ENCODE measurements at regions not wholly inside any gene's neighbourhood (a gene's known extent, or its start where the extent isn't known, plus 50 kb on each side); places are given as distances from the start of the nearest gene placed in this dataset.

DNA sequence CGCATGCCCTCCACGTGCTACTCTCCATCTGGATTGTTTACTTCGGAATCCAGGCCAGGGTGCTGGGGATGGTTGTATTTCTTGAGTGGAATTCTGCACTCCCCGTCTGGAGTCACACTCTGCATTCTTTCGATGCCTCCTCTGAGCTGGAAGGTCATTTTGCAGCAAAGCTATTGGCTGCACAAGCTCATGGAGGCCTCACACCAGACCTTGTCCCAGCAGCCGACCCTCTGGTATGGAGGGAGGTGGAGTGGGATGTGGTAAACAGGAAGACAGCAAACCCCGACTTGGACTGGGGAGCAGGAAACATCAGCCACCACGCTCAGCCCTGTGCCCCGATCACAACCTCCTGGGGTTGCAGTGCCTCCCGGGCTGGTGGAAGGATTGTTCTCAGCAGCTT, 225.3 kb upstream of the LNX1 start:
- DNase-seq (ENCODE audit: low spot score), result peak; percentile 18

DNA sequence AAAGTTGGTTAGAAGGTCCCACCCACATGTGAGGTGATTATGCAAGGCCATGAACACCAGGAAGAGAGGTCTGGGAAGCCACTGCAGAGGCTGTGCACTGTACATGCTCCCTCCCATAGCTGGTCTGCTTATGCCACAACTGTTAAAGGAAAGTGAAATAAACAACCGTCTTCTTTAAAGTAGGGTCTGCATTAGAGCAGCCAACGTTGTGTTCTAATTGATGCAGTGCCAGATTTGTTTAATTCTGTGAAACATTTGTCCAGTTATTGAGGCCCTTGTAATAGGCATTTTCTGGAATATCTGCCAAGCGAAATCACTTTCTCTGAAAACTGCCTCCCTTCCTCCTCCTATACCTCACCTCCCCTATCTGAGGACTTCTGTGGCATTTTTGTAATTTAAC, 224.0 kb upstream of the LNX1 start:
- no peak for DNase-seq (ENCODE audit: low spot score)

DNA sequence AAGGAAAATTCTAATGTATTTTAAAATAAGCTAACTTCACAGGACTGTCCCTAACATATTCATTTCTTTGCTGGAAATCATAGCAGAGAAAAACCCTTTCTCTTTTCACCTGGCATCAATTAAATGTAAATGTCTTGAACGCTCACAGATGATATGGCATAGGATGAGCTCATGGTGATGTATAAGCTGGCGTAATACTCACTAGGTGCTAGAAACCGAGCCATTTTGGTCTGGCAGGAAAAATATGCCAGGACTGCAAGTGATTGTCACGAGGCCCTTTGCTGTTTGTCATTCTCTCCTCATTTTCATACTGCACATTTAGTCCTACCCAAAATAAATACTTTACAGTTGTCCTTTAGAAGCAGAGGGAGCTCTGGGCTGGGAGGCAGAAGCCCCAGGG, 222.7 kb upstream of the LNX1 start:
- no peak for DNase-seq (ENCODE audit: low spot score)

DNA sequence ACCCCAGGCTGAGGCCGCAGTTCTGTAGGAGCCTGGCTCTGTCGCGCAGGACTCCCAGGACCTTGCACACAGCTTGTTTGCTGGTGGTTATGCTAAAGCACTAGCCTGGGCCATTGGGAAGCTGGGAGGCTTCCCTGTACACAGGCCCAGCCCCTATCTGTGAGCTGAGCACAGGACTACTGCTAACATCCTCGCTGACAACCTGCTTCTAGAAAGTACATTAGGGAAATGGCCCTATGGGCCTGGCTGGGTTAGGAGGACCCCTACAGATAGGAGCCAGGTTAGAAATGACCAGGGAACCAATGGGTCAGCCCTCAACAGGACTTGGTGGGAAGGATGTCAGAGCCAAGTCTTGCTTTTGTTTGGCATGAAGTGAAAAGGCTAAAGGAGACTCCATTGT, 219.4 kb upstream of the LNX1 start:
- DNase-seq (ENCODE audit: low spot score), result no peak

DNA sequence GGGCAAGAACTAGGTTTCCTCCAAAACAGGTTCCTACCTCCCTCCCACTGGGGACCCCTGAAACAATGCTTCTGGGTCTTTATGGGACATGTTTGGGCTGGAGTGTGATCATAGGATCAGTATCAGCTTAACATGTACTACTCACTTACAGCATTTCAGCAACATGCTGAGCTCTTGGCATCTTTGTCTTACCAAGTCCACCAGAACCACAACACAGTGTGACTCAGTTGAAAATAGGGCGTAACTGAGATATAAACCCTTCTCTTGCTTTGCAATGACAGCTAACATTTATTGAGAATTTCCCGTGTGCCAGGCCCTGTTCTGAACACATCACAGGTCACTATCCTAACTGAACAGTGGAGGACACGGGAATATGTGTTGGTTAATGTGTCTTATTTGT, 218.5 kb upstream of the LNX1 start:
- DNase-seq (ENCODE audit: low spot score), result no peak

DNA sequence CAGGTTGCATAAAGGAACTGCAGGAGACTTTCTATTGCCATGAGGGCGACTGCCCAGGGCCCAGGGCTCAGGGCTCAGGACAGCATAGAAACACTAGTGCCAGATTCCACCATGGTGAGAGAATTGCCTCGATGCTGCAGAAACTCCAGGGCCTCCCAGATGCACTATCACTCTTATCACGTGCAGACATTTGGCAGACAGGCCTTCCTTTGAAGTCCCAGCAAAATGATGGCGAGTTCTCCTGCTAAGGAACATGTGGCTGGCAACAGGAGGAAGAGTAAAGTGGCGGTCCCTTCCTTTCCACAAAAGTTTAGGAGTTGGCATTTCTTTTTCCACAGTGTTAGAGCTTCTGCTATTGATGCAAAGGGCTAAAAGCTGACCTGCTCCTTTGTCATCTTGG, 214.0 kb upstream of the LNX1 start:
- DNase-seq (ENCODE audit: low spot score), result no peak

DNA sequence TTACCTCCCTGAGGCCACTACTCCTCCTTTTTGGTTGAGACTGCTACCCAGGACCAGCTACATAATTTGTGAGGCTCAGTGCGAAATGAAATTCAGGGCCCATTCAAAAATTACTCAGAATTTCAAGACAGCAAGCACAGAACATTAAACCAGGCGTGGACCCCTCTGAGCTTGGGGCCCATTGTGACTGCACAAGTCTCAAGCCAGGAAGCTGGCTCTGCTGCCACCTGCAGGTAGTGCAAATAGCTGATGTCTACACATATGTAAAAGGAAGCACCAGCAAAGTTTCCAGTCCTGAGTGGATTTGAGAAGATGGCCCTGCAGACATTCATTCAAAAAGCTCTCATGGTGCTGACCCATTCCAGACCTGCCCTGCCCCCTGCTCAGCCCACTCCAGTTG, 213.4 kb upstream of the LNX1 start:
- DNase-seq (ENCODE audit: low spot score), result no peak

DNA sequence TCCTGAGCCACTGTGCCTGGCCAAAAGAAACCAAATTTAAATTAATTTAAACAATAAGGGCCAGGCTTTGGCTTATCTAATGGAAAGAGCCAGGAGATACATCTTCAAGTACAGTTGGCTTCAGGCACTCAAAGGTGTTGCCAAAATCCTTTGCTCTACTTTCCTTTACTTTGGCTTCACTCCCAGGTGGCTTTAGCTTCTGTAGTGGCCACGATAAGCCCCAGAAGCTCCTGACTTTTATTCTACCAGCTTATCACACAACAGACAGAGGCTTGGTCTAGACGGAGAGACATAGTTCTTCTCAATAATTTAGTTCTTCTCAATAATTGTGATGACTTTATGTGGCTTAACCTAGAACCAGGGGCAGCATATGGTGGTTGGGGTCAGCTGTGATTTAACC, 211.2 kb upstream of the LNX1 start:
- no peak for DNase-seq (ENCODE audit: low spot score)

DNA sequence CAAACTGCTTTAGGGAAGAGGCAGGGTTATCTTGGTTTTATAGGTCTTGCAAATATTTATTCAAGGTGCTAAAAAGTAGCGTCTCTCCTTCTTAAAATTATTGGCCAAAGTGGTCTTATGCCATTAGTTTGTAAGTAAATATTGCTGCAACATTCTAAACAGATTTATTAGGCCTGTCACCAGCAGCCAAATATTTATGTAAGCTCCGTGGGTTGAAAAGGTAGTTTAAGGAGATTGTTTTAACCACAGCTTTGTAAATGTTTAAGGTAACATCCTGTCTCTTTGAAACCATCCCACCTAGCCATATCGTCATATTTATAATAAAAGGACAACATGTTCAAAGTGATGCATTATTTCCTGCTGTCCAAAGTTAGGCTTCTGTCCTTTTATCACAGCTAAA, 210.1 kb upstream of the LNX1 start:
- DNase-seq (ENCODE audit: low spot score), result no peak

DNA sequence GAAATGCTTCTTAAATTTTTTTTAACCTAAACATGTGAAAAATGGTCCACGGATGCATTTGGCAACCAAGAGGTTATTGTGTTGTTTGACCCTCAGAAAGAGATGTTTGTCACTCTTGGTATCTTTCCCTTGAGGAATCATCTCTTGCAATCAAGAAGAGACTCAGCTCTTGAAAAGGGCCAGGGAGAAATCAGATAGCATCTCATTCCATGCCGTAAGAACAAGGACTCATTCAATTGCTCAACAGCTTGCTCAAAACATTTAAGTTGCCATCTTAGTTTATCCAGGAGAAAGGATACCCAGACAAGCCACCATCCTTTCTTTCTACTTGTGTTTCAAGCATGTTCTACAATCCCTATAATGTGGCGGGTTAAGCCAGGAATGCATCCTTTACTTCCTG, 209.5 kb upstream of the LNX1 start:
- DNase-seq (ENCODE audit: low spot score), result no peak

DNA sequence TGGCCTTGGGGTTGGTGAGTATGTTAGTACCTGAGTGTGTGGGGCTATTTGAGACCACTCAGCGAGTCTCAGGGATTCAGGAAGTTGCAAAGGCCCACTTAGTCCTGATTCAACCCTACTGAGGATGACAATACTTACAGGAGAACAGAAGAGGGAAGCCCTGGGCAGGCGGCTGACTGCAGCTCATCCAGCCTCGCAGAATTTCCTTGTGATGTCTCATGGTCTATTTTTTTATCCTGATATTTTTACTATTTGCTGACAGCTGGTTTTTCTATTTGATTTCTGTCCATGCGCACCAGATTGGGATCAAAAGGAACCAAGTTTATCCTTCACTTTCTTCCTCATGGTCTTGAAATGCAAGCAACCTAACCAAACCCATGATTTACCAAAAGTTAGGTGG, 201.8 kb upstream of the LNX1 start:
- DNase-seq (ENCODE audit: low spot score), result peak; percentile 63

DNA sequence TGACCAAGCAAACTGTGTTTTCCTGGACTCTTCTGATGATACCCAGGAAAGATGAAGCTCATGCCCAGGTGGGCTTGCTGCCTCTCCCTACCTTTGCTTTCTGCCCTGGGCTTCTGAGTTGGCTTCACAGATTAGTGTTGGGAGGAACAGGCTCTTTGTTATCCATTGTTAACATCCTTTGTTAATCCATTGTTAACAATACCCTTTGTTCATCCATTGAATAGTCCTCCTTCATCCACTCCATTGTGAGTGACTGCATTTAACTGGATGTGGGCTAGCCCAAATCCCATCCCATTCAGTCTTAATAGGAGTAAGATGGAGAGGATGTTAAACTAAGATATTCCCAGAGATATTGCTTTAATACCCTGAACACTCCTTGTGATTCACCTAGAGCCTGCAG, 199.0 kb upstream of the LNX1 start:
- DNase-seq (ENCODE audit: low spot score), result no peak

DNA sequence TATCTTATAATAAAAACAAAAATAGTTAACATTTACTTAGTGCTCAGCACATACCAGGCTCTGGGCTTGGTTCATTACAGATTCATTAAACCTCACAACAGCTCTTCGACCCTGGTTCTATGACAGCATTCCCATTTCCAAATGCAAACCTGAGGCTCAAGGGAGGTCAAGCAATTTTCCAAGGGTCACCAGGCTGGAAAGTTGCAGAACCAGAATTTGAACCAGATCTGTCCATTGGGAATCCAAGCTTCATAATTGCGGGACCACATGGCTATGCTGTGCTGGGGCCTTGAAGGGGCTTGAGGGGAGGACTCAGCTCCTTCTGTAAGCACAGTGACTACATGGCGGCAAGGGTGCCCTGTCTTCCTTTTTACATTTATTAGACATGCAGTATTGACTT, 197.3 kb upstream of the LNX1 start:
- no peak for DNase-seq (ENCODE audit: low spot score)

DNA sequence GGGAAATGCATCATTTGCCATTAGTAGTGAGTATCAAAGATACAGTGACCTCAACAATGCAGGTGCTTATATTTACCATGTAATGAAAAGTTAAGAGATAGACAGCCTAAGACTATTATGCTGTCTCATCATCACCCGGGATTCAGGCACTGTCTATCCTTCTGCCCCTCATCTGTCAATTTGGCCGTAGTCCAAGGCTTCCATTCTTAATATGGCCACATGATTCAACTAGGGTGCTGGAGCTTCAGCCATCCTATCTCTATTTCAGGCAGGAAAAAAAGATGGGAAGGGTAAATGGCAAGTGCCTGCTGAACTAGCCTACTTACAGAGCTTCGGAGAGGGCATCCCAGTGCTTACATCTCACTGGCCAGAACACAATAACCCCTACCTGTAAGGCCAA, 196.7 kb upstream of the LNX1 start:
- no peak for DNase-seq (ENCODE audit: low spot score)

DNA sequence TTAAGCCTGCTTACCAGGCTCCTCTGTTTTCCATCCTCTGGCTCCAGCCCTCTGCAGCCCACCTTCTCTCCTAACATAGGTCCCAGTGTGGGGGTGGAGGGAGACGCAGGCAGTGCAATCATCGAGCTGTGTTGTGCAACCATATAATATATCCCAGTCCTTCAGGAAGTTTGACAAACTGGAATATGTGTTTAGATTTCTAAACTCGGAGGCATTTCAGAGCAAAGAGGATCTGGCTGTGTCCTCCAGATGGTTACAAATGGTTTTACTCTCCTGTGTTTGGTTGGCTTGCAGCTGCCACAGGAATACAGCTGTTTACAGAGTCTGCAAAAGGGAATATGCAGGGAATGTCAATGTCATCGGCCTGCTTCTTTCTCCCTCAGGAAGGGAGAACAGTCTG, 195.3 kb upstream of the LNX1 start:
- DNase-seq (ENCODE audit: low spot score), result peak; percentile 55

DNA sequence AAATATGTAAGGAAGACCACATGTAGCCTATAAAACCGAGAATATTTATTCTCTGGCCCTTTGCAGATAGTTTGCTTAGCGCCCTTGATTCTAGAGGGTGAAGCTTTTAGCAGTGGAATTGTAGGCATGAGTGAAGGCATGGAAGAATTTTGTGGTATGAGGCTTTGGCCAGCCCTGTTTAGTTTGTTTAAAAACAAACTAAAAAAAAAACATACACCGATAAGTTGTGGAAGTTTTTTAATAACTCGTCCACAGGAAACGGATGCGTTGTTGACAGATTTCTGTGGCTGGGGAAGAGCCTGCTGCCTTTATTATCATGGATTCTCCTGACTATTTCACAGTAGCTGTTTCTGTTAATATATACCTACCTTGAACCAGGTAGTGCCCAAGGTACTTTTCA, 194.7 kb upstream of the LNX1 start:
- DNase-seq (ENCODE audit: low spot score), result no peak

DNA sequence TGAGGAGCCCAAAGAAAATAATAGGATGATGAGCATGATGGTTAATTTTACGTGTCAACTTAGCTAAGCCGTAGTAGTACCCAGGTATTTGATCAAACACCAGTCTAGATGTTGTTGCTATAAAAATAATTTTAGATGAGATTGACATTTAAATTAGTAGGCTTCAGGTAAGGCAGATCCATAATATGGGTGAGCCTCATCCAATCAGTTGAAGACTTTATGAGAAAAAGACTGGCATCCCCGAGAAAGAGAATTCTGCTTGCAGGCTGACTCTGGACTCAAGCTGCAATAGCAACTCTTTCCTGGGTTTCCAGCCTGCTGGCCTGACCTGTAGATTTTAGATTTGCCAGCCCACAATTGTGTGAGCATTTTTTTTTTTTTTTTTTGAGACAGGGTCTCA, 192.8 kb upstream of the LNX1 start:
- no peak for DNase-seq (ENCODE audit: low spot score)

DNA sequence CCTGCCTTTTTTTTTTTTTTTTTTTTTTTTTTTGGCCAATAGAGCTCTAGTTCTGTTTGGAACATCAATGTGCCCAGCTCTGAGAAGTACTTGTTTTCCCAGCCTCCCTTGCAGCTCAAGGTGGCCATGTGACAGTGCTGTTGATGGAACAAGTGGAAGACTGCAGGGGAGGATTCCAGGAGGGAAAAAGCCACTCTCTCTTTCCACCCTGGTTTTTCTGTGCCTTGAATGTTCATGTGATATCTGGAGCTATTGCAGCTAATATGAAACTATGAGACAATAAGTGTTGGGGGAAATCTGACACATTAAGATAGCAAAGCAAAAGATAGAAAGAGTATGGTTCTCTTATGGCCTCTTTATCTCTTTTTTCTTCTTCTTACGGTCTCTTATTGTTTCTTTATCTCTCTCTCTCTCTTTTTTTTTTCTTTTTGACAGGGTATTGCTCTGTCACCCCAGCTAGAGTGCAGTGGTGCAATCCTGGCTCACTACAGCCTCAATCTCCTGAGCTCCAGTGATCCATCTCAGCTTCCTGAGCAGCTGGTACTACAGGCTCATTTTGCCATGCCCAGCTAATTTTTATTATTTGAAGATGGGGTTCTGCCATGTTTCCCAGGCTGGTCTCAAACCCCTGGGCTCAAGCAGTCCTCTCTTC, 192.0 kb upstream of the LNX1 start:
- DNase-seq (ENCODE audit: low spot score), result no peak

DNA sequence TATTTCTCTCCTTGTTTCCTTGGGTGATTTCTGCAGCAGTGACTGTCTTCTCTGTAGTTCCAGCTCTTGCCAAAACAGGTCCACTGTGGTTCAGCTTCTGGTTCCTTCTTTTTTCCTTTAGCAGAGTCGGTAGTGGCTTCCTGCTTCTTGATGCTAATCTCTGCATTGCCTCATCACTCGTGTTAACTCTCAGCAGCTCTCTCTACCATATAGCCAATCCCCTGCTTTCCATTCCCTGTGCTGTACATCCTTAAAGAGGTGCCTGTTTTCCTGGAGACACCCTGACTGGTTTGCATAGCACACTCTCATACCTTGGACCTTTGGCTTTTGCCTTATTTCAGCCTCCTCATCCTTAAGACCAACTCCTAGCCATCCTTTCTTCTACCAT, 191.2 kb upstream of the LNX1 start:
- peak; percentile 58 for DNase-seq (ENCODE audit: low spot score)

DNA sequence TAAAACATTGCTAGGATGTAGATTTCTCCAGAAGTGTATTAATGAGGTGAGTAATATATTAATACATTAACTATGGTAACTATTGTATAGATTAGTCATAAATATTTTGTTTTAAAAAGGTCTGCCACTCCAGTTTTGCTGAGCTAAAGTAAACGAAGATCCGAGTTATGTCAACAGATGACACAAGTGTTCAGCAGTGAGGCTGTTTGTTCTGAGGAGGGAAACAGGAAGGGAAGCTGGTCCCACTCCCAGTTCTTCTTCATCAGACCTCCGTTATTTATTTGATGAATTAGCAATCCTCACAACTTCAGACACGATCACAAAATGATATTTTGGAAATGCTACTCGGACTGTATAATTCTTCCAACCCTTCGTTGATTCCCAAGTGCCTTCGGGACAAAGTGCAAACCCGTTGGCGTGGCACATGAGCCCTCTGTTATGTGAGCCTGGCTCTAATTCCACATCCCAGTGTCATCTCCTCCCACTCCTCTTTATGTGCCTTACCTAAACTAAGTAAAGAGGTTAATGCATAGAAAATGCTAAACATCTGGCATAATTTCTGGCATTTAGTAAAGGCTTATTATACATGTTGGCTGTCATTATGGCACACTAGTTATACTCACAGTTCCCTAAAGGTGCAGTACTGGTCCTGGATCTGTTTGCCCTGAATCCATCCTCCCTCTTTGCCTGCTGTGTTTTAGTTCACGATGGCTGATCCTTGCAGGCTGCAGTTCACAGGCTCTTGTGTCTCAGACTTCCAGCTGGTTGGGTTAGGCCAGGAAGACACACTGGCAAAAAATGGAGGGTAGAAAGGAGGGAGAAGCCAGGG, 190.6 kb upstream of the LNX1 start:
- DNase-seq (ENCODE audit: low spot score), result no peak

DNA sequence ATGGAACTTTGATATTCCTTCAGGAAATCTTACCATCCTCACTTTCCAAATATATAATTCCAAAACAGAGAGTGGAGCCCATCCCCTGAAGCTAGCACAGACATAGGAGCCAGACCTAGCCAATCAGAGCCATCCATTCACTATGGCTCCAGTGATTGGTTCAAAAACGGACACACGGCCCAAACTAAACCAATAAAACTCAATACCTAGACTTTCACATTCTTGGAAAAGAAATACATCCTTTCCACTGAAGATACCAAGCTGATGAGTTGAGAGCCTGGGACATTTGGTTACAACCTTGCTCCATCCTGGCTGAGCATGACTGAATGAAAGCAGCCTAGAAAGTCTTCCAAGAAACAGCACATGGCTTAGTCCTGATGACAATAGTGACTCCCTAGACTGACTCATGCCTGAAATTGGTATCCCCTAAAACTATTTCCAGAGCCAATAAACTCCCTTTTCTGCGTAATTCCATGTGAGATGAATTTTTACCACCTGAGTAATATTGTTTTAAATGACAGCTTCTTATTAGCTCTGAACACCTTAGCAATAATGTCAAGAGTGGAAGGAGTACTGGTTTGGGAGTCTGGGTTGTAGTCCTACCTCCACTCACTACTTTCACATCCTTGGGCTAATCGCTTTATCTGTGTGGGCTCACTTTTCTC, 189.6 kb upstream of the LNX1 start:
- DNase-seq (ENCODE audit: low spot score), result no peak

DNA sequence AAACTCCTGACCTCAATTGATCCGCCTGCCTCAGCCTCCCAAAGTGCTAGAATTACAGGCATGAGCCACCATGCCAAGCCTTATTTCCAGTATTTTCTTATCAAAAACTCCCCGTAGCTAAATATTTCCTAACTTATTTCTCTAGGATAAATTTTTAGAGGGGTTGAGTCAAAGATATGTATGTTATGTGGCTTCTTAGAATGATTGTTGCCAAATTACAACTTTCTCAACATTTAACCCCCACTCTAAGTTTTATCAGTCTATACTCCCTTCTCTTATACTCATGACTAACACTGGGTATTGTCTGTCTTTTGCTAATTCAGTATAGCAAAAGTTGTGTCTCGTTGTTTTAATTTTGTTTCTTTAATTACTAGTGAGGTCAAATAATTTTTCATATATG, 187.7 kb upstream of the LNX1 start:
- peak; percentile 44 for DNase-seq (ENCODE audit: low spot score)

DNA sequence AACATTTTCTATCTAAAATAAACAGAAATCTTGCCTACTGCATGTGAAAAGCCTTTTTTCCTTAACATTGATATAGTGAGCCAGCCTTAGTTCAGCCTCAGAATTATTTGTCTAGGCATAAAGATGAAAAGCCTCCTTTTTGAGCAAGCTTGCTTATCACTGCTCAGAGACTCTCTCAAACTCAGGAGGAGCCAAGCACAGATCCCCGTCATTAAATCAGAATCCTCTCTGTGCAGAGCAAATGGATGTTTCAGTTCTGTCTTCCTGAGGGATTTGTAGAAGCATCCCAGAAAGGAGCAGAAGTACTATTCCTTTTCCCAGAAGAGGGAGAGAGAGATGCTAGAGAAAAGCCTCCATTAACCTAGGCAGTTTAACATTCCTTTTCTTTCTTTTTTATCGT, 186.9 kb upstream of the LNX1 start:
- DNase-seq (ENCODE audit: low spot score), result peak; percentile 98

Data from umbilical cord (tissue), 1 donor.